ENCODE measurements at regions not wholly inside any gene's neighbourhood (a gene's known extent, or its start where the extent isn't known, plus 50 kb on each side); places are given as distances from the start of the nearest gene placed in this dataset.

GRCh38 chr19:28424662-28425045, 788.3 kb downstream of the UQCRFS1 start:
- Histone ChIP-seq H3K4me3 (no peak overlapping the region), H3K4me1 (no peaks in the 10 kb centered on the region), H3K27me3 (no peaks in the 10 kb centered on the region), H3K27ac (no peak overlapping the region), H3K36me3 (no peaks in the 10 kb centered on the region), H3K9me3 (no peaks in the 10 kb centered on the region)
- intact Hi-C loops (cut with DNase I), result no loop called here
- TF ChIP-seq CTCF (IDR thresholded peaks at IDR 0.05), result no peak
- no peak for DNase-seq (ENCODE audit: low spot score in 2 of 2)

GRCh38 chr19:28424077-28424476, 788.9 kb downstream of the UQCRFS1 start:
- no peaks in the 10 kb centered on the region for H3K27me3 ChIP-seq
- intact Hi-C loops (cut with DNase I), result no loop called here

GRCh38 chr19:28422791-28423650, 789.9 kb downstream of the UQCRFS1 start:
- intact Hi-C loops (cut with DNase I), result no loop called here
- Histone ChIP-seq H3K4me3 (no peak overlapping the region), H3K4me1 (no peaks in the 10 kb centered on the region), H3K27me3 (no peaks in the 10 kb centered on the region), H3K9me3 (no peaks in the 10 kb centered on the region), H3K36me3 (no peaks in the 10 kb centered on the region), H3K27ac (no peak overlapping the region)
- TF ChIP-seq CTCF (IDR thresholded peaks at IDR 0.05), result no peak
- DNase-seq (ENCODE audit: low spot score in 2 of 2), result no peak

More at GRCh38 chr19:28424077-28424476, 788.9 kb downstream of the UQCRFS1 start:
- H3K27ac ChIP-seq, result no peak overlapping the region
- DNase-seq (ENCODE audit: low spot score in 2 of 2), result no peak
- no peaks in the 10 kb centered on the region for H3K9me3 ChIP-seq
- TF ChIP-seq CTCF (IDR thresholded peaks at IDR 0.05), result no peak
- no peak overlapping the region for H3K4me3 ChIP-seq
- no peaks in the 10 kb centered on the region for H3K4me1 ChIP-seq
- H3K36me3 ChIP-seq, result no peaks in the 10 kb centered on the region

GRCh38 chr19:28422046-28422445, 790.9 kb downstream of the UQCRFS1 start:
- no peak for TF ChIP-seq CTCF (IDR thresholded peaks at IDR 0.05)
- H3K27ac ChIP-seq, result no peak overlapping the region

GRCh38 chr19:28420811-28421550, 792.0 kb downstream of the UQCRFS1 start:
- Histone ChIP-seq H3K27me3 (no peaks in the 10 kb centered on the region), H3K4me3 (no peak overlapping the region), H3K9me3 (no peaks in the 10 kb centered on the region), H3K36me3 (no peaks in the 10 kb centered on the region), H3K27ac (no peak overlapping the region), H3K4me1 (no peaks in the 10 kb centered on the region)
- no peak for TF ChIP-seq CTCF (IDR thresholded peaks at IDR 0.05)
- DNase-seq (ENCODE audit: low spot score in 2 of 2), result no peak
- intact Hi-C loops (cut with DNase I), result no loop called here

More at GRCh38 chr19:28422046-28422445, 790.9 kb downstream of the UQCRFS1 start:
- intact Hi-C loops (cut with DNase I), result no loop called here
- Histone ChIP-seq H3K27me3 (no peaks in the 10 kb centered on the region), H3K36me3 (no peaks in the 10 kb centered on the region), H3K4me3 (no peak overlapping the region), H3K4me1 (no peaks in the 10 kb centered on the region), H3K9me3 (no peaks in the 10 kb centered on the region)
- no peak for DNase-seq (ENCODE audit: low spot score in 2 of 2)
